CD4-positive, alpha-beta T cell treated with Interferon alpha-2 for 1 hour (primary cell): ENCODE measurements at regions not wholly inside any gene's neighbourhood (a gene's known extent, or its start where the extent isn't known, plus 50 kb on each side); places are given as distances from the start of the nearest gene placed in this dataset.

Experiments
- DNase-seq, 2 donors: peaks; one replicate each; pipeline ENCODE4 v3.0.0-alpha.2; 2020 to 2022

GRCh38 chr11:115084231-115084630 lies 405.9 kb downstream of the NXPE2 start:
- DNase-seq: no peak

GRCh38 chr11:115085461-115086210 lies 407.3 kb downstream of the NXPE2 start:
- no peak for DNase-seq

GRCh38 chr11:115087791-115088190 lies 409.5 kb downstream of the NXPE2 start:
- DNase-seq: no peak

GRCh38 chr11:115092516-115092915 lies 411.7 kb downstream of the CADM1 start:
- DNase-seq: no peak

GRCh38 chr11:115097796-115098408 lies 406.3 kb downstream of the CADM1 start:
- no peak for DNase-seq

GRCh38 chr11:115100706-115101105 lies 403.5 kb downstream of the CADM1 start:
- no peak for DNase-seq

- DNase-seq: no peak
Measured at GRCh38 chr11:115103921-115104320, 400.3 kb downstream of the CADM1 start.

GRCh38 chr11:115104851-115105453 lies 399.3 kb downstream of the CADM1 start:
- DNase-seq: no peak

- no peak for DNase-seq
Measured at GRCh38 chr11:115111066-115111465, 393.1 kb downstream of the CADM1 start.

- DNase-seq: no peak
Measured at GRCh38 chr11:115112754-115113153, 391.5 kb downstream of the CADM1 start.

GRCh38 chr11:115117956-115118493 lies 386.2 kb downstream of the CADM1 start:
- no peak for DNase-seq

- no peak for DNase-seq
Measured at GRCh38 chr11:115119146-115119545, 385.1 kb downstream of the CADM1 start.
